GM23338 (cell line): ENCODE measurements at regions not wholly inside any gene's neighbourhood (a gene's known extent, or its start where the extent isn't known, plus 50 kb on each side); places are given as distances from the start of the nearest gene placed in this dataset.

Experiments used
- ATAC-seq: fragments of 200-7000 bp; cut with Tn5 transposase; 3 replicates; pipeline ENCODE4 v1.9.1; 2020
- DNase-seq: peaks from one replicate; pipeline ENCODE4 v3.0.0-alpha.2; 2015; ENCODE audit warnings: low spot score
- H2AFZ ChIP-seq: fragments of 200-600 bp; sonication (generic); 2 replicates; pipeline ENCODE4 v1.8.0; 2016; ENCODE audit warnings: antibody characterized with exemption, mild to moderate bottlenecking, moderate library complexity
- H3F3A ChIP-seq: fragments of 200-600 bp; sonication (generic); replicated peaks from 2 replicates; pipeline ENCODE4 v1.8.0; 2017; ENCODE audit warnings: antibody characterized with exemption, mixed run types, low read depth
- H3K27ac ChIP-seq: fragments of 200-600 bp; sonication (generic); 2 replicates; pipeline ENCODE4 v1.6.1; 2016; ENCODE audit warnings: low read depth
- H3K27me3 ChIP-seq: fragments of 200-600 bp; sonication (generic); 2 replicates; pipeline ENCODE4 v1.8.0; 2016; ENCODE audit warnings: mild to moderate bottlenecking, mixed run types, moderate library complexity; ENCODE audit not compliant: insufficient read depth
- H3K36me3 ChIP-seq: fragments of 200-600 bp; sonication (generic); 2 replicates; pipeline ENCODE4 v1.8.0; 2016; ENCODE audit warnings: mild to moderate bottlenecking; ENCODE audit not compliant: insufficient read depth
- H3K4me1 ChIP-seq: fragments of 200-600 bp; sonication (generic); 2 replicates; pipeline ENCODE4 v1.8.0; 2016; ENCODE audit warnings: mild to moderate bottlenecking, moderate library complexity; ENCODE audit not compliant: insufficient read depth
- H3K4me2 ChIP-seq: fragments of 200-600 bp; sonication (generic); 2 replicates; pipeline ENCODE4 v1.7.1; 2017; ENCODE audit warnings: mixed run types
- H3K4me3 ChIP-seq: fragments of 200-600 bp; sonication (generic); 2 replicates; pipeline ENCODE4 v1.6.1; 2016; ENCODE audit warnings: mixed run types
- H3K79me2 ChIP-seq: fragments of 200-600 bp; sonication (generic); replicated peaks from 2 replicates; pipeline ENCODE4 v1.8.0; 2017; ENCODE audit warnings: mild to moderate bottlenecking; ENCODE audit not compliant: insufficient read depth
- H3K9me2 ChIP-seq: fragments of 200-600 bp; sonication (generic); 2 replicates; pipeline ENCODE4 v1.8.0; 2017; ENCODE audit not compliant: insufficient read depth
- H4K20me1 ChIP-seq: fragments of 200-600 bp; sonication (generic); replicated peaks from 2 replicates; pipeline ENCODE4 v1.8.0; 2017; ENCODE audit warnings: mild to moderate bottlenecking; ENCODE audit not compliant: insufficient read depth
- H3K27ac Mint-ChIP-seq: 2 replicates; pipeline ENCODE4 v1.8.0; 2020; ENCODE audit warnings: inconsistent platforms, mild to moderate bottlenecking, moderate library complexity, mixed read lengths
- H3K27me3 Mint-ChIP-seq: 3 replicates; pipeline ENCODE4 v1.8.0; 2022; ENCODE audit warnings: low read depth, mild to moderate bottlenecking, moderate library complexity, mixed read lengths, inconsistent platforms; ENCODE audit not compliant: insufficient read depth, poor library complexity
- H3K36me3 Mint-ChIP-seq: 3 replicates; pipeline ENCODE4 v1.8.0; 2021; ENCODE audit warnings: low read depth, mild to moderate bottlenecking, inconsistent platforms, moderate library complexity, mixed read lengths
- H3K4me1 Mint-ChIP-seq: 3 replicates; pipeline ENCODE4 v1.8.0; 2020; ENCODE audit warnings: mild to moderate bottlenecking, inconsistent platforms, mixed read lengths
- H3K4me3 Mint-ChIP-seq: 3 replicates; pipeline ENCODE4 v1.8.0; 2021; ENCODE audit warnings: moderate library complexity, mild to moderate bottlenecking, inconsistent platforms, mixed read lengths
- H3K9me3 Mint-ChIP-seq: 3 replicates; pipeline ENCODE4 v1.8.0; 2020; ENCODE audit warnings: moderate library complexity, mild to moderate bottlenecking, inconsistent platforms, mixed read lengths
- CREB1 ChIP-seq: fragments of 250-450 bp; sonication (Bioruptor Pico); IDR thresholded peaks from 2 replicates; pipeline ENCODE4 v1.5.0; 2020; ENCODE audit warnings: low read depth, mild to moderate bottlenecking, moderate library complexity
- EZH2 ChIP-seq: fragments of 200-600 bp; sonication (generic); IDR thresholded peaks from one replicate; pipeline ENCODE4 v1.8.0; 2017; ENCODE audit warnings: antibody characterized with exemption, mild to moderate bottlenecking, low read depth; ENCODE audit not compliant: unreplicated experiment
- EZH2phosphoT487 ChIP-seq: fragments of 200-600 bp; sonication (generic); IDR thresholded peaks from one replicate; pipeline ENCODE4 v1.8.1; 2018; ENCODE audit warnings: antibody characterized with exemption; ENCODE audit not compliant: unreplicated experiment
- JUNB ChIP-seq: IDR thresholded peaks from one replicate; pipeline ENCODE4 v1.6.1; 2016; ENCODE audit warnings: antibody characterized with exemption; ENCODE audit not compliant: unreplicated experiment
- NANOG ChIP-seq: IDR thresholded peaks from 2 replicates; pipeline ENCODE4 v1.6.1; 2016; ENCODE audit warnings: antibody characterized with exemption, borderline replicate concordance
- STAT1 ChIP-seq: IDR thresholded peaks from one replicate; pipeline ENCODE4 v1.6.1; 2016; ENCODE audit warnings: antibody characterized with exemption; ENCODE audit not compliant: unreplicated experiment
- ZNF331 ChIP-seq: fragments of 250-450 bp; sonication (Bioruptor Pico); IDR thresholded peaks from 2 replicates; pipeline ENCODE4 v1.5.0; 2020; ENCODE audit warnings: low read depth, mild to moderate bottlenecking, moderate library complexity
- TF ChIP-seq, protein P1 (sequence below): IDR thresholded peaks from 2 replicates; pipeline ENCODE4 v1.6.1; 2016; ENCODE audit warnings: antibody characterized with exemption
- TF ChIP-seq, protein P2 (sequence below), 2 experiments: fragments of 200-600 bp in 1 of 2; sonication (generic) in 1 of 2; conservative IDR thresholded peaks; 2 replicates each; pipeline versions ENCODE4 v1.5.1 to v1.6.1; 2016 to 2017; ENCODE audit warnings: antibody characterized with exemption in 2 of 2, low read depth in 2 of 2, mild to moderate bottlenecking in 2 of 2, moderate library complexity in 1 of 2
- TF ChIP-seq, protein P3 (sequence below): fragments of 250-450 bp; sonication (Bioruptor Pico); IDR thresholded peaks from 2 replicates; pipeline ENCODE4 v1.5.0; 2020; ENCODE audit warnings: mild to moderate bottlenecking, moderate library complexity

DNA sequence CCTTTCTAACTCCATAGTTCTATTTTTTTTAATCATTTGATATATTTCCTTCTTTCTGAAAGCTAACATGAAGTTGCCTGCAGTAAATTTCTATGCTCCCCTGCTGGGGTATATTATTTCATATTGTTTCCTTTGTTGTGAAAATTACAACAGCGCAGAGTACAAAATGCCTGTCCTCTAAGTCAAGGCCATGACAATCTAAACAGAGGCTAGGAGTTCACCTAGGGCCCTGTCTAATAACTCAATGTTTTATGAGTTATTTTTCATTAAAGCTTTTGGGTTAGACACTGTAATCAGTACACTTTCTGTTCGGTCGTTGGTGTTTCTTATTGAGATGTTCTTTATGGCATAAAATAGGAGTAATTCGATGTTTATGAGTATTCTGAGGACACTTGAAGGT is 111.2 kb downstream of the OSR1 start (continued):
- TF ChIP-seq ZNF331 (CRISPR knock-in tag) (no peak), STAT1 (no peak), EZH2phosphoT487 (no peak), NANOG (no peak), JUNB (no peak)
- TF ChIP-seq, protein P1, sequence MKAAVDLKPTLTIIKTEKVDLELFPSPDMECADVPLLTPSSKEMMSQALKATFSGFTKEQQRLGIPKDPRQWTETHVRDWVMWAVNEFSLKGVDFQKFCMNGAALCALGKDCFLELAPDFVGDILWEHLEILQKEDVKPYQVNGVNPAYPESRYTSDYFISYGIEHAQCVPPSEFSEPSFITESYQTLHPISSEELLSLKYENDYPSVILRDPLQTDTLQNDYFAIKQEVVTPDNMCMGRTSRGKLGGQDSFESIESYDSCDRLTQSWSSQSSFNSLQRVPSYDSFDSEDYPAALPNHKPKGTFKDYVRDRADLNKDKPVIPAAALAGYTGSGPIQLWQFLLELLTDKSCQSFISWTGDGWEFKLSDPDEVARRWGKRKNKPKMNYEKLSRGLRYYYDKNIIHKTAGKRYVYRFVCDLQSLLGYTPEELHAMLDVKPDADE, result no peak
- TF ChIP-seq, protein P2, sequence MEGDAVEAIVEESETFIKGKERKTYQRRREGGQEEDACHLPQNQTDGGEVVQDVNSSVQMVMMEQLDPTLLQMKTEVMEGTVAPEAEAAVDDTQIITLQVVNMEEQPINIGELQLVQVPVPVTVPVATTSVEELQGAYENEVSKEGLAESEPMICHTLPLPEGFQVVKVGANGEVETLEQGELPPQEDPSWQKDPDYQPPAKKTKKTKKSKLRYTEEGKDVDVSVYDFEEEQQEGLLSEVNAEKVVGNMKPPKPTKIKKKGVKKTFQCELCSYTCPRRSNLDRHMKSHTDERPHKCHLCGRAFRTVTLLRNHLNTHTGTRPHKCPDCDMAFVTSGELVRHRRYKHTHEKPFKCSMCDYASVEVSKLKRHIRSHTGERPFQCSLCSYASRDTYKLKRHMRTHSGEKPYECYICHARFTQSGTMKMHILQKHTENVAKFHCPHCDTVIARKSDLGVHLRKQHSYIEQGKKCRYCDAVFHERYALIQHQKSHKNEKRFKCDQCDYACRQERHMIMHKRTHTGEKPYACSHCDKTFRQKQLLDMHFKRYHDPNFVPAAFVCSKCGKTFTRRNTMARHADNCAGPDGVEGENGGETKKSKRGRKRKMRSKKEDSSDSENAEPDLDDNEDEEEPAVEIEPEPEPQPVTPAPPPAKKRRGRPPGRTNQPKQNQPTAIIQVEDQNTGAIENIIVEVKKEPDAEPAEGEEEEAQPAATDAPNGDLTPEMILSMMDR (conservative IDR thresholded peaks at IDR 0.05; ENCODE audit: low read depth in 2 of 2), result no peak

DNA sequence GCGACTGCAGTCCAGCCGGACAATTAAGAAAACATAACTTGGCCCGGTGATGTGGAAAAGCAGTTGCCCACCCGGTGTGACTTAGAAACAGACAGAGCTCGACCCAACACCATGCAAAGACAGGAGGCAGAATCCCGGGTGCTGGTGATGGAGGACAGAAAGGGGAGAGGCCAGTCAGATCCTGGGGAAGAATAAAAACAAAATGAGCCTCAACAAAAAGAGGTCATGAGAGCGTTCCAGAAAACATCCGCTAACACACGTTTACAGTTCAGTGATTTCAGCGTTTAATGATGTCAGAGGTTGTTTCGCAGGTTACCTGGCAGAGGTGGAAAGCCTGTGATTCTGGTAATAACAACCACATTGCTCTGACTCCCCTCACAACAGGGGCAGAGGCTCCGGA is 111.9 kb downstream of the OSR1 start:
- H2AFZ ChIP-seq, result peak overlapping the region; percentile 28; the same call in 1 of the 2 replicates
- Mint-ChIP-seq H3K4me1 (peaks cover 14% of the 10 kb centered on the region), H3K4me3 (no peak overlapping the region), H3K27ac (no peak overlapping the region), H3K9me3 (no peaks in the 10 kb centered on the region), H3K27me3 (peaks cover 6% of the 10 kb centered on the region), H3K36me3 (no peaks in the 10 kb centered on the region)
- no peak overlapping the region for H3K4me3 ChIP-seq
- H3F3A ChIP-seq, result no peaks in the 10 kb centered on the region
- H3K9me2 ChIP-seq, result peaks cover 3% of the 10 kb centered on the region; the same call in 1 of the 2 replicates
- no peak overlapping the region for H3K4me2 ChIP-seq
- no peak overlapping the region for H3K27ac ChIP-seq
- H3K36me3 ChIP-seq, result no peaks in the 10 kb centered on the region
- H4K20me1 ChIP-seq, result no peaks in the 10 kb centered on the region
- H3K4me1 ChIP-seq, result no peaks in the 10 kb centered on the region
- DNase-seq, result no peak
- no peak for ATAC-seq
- H3K27me3 ChIP-seq, result no peaks in the 10 kb centered on the region
- no peaks in the 10 kb centered on the region for H3K79me2 ChIP-seq
- TF ChIP-seq, protein P1, result no peak
- no peak for TF ChIP-seq EZH2phosphoT487
- TF ChIP-seq, protein P3, sequence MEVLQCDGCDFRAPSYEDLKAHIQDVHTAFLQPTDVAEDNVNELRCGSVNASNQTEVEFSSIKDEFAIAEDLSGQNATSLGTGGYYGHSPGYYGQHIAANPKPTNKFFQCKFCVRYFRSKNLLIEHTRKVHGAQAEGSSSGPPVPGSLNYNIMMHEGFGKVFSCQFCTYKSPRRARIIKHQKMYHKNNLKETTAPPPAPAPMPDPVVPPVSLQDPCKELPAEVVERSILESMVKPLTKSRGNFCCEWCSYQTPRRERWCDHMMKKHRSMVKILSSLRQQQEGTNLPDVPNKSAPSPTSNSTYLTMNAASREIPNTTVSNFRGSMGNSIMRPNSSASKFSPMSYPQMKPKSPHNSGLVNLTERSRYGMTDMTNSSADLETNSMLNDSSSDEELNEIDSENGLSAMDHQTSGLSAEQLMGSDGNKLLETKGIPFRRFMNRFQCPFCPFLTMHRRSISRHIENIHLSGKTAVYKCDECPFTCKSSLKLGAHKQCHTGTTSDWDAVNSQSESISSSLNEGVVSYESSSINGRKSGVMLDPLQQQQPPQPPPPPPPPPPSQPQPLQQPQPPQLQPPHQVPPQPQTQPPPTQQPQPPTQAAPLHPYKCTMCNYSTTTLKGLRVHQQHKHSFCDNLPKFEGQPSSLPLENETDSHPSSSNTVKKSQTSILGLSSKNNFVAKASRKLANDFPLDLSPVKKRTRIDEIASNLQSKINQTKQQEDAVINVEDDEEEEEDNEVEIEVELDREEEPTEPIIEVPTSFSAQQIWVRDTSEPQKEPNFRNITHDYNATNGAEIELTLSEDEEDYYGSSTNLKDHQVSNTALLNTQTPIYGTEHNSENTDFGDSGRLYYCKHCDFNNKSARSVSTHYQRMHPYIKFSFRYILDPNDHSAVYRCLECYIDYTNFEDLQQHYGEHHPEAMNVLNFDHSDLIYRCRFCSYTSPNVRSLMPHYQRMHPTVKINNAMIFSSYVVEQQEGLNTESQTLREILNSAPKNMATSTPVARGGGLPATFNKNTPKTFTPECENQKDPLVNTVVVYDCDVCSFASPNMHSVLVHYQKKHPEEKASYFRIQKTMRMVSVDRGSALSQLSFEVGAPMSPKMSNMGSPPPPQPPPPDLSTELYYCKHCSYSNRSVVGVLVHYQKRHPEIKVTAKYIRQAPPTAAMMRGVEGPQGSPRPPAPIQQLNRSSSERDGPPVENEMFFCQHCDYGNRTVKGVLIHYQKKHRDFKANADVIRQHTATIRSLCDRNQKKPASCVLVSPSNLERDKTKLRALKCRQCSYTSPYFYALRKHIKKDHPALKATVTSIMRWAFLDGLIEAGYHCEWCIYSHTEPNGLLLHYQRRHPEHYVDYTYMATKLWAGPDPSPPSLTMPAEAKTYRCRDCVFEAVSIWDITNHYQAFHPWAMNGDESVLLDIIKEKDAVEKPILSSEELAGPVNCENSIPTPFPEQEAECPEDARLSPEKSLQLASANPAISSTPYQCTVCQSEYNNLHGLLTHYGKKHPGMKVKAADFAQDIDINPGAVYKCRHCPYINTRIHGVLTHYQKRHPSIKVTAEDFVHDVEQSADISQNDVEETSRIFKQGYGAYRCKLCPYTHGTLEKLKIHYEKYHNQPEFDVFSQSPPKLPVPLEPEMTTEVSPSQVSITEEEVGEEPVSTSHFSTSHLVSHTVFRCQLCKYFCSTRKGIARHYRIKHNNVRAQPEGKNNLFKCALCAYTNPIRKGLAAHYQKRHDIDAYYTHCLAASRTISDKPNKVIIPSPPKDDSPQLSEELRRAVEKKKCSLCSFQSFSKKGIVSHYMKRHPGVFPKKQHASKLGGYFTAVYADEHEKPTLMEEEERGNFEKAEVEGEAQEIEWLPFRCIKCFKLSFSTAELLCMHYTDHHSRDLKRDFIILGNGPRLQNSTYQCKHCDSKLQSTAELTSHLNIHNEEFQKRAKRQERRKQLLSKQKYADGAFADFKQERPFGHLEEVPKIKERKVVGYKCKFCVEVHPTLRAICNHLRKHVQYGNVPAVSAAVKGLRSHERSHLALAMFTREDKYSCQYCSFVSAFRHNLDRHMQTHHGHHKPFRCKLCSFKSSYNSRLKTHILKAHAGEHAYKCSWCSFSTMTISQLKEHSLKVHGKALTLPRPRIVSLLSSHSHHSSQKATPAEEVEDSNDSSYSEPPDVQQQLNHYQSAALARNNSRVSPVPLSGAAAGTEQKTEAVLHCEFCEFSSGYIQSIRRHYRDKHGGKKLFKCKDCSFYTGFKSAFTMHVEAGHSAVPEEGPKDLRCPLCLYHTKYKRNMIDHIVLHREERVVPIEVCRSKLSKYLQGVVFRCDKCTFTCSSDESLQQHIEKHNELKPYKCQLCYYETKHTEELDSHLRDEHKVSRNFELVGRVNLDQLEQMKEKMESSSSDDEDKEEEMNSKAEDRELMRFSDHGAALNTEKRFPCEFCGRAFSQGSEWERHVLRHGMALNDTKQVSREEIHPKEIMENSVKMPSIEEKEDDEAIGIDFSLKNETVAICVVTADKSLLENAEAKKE (CRISPR knock-in tag), result no peak
- TF ChIP-seq CREB1 (CRISPR knock-in tag), result no peak
- TF ChIP-seq, protein P2 (conservative IDR thresholded peaks at IDR 0.05; ENCODE audit: low read depth in 2 of 2), result no peak
- TF ChIP-seq JUNB, result no peak
- TF ChIP-seq EZH2, result no peak
